HK-2 (cell line): ENCODE measurements at regions not wholly inside any gene's neighbourhood (a gene's known extent, or its start where the extent isn't known, plus 50 kb on each side); places are given as distances from the start of the nearest gene placed in this dataset.
"Not testable (repeated sequence)": the region's sequence is repeated elsewhere in the genome, so short reads cannot be mapped to it uniquely, and the experiment has no call there.

ENCODE experiments used
- DNase-seq: peaks from one replicate; pipeline ENCODE4 v3.0.0-alpha.2; 2018; ENCODE audit not compliant: unreplicated experiment

DNA sequence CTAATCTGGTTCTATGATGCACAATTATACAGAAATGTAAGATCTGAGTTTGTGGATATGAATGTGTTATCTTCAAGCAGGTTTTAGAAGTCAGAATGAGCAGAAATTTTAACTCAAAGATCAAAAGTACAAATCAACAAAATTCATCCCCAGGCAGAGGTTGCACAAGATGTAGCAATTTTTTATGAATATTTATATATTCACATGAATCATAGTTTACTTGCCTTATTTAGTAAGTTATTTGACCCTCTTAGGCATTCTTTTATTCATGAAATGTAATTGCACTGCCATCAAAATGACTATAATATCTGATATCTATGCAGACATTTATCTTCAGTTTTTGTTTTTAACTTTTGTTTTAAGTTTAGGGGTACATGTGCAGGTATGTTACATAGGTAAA lies 103.1 kb upstream of the DAZL start:
- DNase-seq, result no peak

DNA sequence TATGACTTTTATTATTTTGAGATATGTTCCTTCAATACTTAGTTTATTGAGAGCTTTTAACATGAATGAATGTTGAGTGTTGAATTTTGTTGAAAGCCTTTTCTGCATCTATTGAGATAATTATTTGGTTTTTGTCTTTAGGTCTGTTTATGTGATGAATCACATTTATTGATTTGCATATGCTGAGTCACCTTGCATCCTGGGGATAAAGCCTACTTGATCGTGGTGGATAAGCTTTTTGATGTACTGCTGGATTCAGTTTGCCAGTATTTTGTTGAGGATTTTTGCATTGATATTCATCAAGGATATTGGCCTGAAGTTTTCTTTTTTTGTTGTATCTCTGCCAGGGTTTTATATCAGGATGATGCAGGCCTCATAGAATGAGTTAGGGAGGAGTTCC lies 106.5 kb upstream of the DAZL start:
- not testable (repeated sequence) for DNase-seq

DNA sequence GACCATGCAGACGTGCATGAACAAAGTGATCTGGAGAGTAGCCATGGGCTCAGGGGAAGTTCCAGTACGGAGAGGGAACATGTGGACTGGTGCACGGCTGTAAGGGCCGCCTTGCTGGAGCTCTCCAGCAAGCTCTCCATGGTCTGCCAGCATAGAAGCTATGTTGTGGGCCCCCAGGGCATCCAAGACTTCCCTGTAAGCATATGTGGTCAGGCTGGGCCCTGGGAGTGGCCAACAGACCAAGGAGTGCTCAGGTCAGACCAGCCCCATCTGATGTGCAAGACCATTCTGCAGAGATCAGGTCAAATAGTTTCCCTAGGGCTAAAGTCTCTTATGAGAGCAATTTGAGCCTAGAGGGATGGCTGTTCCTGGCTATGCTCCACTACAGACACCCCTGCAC lies 110.1 kb upstream of the DAZL start:
- DNase-seq, result no peak

DNA sequence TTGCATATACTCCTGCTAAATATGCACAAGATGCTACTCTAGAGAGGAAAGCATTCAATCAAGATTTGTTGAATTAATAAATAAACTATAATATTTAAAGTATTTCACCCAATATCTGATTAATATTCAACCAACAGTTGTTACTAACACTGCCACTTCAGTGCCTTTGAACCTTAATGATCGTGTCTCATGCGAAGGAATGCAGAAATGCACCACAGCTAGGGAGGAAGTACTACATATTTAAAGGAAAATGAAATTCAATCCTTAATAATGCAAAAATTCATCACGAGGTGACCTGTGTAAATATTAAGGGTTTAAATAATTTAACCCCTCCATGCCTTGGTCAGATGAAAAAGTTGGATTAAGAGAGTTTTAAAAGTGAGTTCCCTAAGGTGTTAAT lies 114.2 kb upstream of the DAZL start:
- DNase-seq, result no peak

DNA sequence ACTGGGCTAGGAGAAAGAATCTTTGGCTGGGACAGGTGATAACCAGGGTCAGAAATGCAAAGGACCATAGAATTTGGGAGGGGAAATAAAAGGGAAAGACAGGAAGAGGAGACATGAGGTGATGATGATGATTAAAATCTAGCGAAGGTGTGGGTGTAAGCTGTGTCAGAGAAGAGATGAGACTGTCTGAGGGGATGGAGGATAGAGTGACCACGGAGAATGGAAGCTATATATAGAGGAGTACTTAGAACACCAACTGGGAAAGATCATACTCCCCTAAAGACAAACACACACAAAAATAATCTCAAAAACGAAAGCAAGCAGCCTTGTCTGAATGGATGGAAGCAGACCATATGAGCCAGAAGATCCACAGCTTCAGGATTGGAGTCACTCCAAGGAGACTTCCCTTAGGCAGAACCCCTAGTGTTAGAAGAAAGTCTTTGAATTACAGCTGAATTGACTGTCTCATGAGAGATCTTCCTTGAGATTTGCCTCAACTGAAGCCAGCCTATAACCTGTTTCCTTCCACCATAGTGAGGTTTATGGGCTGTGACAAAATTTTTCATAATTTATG lies 115.2 kb upstream of the DAZL start:
- DNase-seq, result no peak

DNA sequence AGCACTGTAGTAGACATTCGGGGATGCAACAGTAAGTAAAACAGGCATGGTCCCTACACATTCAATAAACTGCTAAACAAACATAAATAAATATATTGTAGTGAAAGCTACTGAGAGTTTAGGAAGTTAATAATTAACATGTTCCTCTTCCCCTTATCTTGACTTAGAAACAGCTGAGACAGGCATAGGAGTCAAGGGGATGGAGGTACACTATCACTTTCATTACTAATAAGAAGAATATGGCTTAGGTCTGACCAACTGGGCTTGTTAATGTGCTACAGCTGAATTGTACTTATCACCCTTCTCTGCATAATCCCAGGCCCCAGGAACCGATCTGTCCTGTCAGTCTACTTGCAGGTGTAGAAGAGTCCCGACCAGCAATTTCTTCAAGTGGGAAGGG lies 116.3 kb upstream of the DAZL start:
- DNase-seq, result no peak

DNA sequence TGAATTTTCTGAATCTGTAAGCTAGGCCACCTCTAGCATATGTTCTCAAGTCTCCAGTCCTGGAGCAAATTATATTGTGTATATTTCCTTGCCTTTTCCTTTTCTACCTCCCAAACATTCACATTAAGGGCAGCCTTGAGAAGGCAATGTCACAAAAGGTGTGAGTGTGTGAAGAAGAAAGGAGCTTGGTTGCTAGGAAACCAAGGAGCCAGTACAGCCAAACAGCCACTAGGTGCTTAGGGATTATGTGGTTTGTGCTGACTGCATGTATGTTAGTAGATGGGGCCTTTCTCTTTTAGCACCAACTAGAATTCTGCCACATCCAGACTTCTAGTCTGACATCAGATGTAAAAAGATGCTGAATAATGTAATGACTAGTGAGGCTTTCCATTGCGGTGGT lies 118.8 kb upstream of the DAZL start:
- no peak for DNase-seq

DNA sequence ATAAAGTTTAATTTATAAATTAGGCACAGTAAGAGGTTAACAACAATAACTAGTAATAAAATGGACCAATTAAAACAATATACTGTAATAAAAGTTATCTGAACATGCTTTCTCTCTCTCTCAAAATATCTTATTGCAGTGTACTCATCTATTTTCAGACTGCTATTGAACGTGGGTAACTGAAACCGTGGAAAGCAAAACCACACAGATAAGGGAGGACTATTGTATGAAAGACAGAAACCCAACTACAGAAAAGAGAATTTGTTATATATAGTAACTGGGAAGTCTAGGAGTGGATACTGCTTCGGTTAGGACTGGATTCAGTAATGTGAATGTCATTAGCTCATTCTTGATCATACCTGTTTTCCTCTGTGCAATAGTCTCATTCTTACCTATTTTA lies 119.3 kb upstream of the DAZL start:
- no peak for DNase-seq

DNA sequence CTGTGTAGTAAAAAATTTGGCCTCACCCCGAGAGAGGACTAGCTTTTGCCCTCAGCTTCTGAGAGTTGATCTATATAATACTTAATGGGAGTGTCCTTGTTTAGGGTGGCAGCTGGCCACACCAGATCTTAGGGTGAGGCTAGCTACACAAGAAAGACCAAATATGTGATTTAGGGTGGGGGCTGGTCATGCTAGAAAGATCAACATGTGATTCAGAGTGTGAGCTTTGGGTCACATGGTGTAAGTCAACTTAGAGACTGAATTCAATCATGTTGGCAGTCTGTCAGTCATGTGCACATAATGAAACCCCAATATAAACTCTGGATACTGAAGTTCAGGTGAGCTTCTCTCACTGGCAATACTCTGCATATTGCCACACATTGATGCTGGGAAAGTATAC lies 120.7 kb upstream of the DAZL start:
- DNase-seq, result no peak

DNA sequence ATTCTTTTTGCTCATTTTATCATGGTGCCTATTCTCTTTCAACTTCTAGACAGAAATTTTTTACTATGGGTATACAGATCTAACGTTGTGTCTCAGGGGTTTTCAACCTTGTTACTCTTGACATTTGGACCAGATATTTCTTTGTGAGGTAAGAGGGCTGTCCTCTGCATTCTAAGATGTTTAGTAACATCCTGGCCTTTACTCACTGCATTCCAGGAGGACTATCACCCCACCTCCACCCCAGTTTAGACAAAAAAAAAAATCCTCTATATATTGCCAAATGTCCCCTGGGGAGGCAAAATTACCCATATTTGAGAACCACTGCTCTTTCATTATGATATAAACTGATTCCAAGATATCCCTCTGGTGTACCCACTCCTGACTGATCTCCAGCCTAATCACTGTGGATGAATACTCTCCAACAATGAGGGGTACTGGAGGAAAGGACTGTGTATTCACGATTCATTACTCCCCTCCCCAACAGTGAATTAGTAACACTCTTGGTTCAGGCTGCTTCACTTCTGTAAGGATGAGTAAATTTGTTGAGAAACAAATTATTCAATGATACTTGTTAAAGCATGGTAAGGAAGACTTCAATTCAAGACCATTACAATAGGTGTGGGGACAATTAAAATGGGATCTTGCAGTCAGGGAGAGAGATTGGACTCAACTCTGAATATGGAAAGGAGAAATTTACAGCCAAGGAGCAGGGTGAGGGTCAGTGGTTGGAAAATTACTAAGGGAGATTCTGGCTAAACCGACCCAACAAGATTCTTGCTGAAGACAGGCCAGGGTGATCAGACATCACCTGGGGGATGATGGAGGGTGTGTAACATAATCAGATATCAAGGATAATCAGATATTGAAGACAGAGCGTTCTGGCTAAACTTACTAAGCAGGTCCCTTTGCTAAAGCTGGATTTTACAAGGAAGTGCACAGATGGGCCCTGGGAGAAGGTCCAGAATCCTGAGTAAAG lies 123.8 kb upstream of the DAZL start:
- DNase-seq, result no peak

DNA sequence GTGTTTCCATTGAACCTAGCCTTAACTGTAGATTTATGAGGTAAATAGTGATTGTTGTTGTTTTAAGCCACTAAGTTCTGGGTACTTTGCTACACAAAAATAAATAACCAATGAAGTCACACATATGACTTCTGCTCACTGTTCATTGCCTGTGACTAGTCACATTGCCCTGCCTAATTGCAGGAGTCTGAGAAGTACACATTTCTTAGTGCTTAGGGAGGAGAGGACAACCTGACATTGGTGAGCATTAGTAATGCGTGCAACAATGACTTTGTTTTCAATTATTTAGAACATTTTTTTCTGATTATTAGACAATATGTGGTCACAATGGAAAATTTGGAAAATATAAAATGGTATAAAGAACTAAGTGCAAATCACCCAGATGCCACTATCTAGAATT lies 133.2 kb upstream of the DAZL start:
- DNase-seq, result no peak

DNA sequence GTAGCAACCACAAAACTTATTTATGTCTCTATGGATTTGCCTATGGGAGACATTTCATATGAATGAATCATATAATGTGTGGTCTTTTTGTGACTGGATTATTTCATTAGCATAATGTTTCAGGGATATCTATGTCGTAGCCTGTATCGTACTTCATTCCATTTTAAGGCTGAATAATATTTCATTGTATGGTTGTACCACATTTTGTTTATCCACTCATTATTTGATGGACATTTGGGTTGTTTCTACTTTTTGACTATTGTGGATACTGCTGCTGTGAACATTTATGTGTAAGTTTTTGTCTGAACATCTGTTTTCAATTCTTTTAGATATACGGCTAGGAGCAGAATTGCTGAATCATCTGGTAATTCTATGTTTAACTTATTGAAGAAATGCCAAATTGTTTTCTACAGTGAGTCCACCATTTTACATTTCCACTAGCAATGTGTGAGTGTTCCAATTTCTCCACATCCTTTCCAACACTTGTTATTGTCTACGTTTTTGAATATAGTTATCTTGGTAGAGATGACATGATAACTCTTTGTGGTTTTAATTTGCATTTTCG lies 134.4 kb upstream of the DAZL start:
- no peak for DNase-seq

DNA sequence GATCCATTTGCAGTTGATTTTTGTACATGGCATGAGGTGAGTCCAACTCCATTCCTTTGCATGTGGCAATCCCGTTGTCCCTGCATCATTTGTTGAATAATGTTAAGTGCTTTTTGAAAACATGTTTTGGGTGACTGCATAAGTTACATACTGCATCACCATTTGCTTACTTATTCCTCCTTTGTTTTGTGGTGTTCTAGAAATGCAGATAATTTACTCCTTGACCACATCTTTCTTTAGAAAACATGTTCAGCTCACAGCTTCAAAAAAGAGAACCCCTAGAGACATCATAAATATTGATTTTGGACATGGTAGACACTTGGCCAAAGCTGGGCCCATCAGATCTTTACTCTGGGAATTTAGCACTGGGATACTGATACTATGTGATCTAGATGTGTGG lies 135.3 kb upstream of the DAZL start:
- no peak for DNase-seq

DNA sequence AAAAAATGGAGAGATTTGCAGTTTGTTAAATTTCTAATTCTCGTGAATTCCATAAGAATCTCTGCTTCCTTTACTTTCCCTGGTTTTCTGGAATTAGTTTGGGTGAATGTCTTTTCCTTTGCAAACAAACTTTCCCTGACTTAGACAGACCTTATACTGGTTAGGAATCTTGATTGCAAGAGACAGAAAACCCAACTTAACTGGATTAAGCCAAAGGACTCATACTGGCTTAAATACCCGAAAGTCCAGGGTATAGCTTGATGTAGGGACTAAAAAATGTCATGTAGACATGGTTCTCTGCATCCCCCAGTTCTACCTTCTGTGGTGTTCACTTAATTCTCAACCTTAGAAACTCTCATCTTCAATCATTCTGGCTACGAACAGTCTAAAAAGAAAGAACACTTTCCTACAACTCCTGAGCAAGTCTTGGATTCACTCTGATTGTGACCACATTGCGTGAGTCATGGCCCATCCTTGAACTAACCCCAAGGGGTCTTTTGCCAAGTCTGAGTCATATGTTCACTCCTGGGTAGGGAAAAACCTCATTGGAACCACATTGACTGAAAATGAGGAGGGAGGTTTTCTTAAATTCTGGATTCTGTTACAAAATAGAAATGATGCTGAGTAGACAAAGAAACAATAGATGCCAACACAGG lies 136.0 kb upstream of the DAZL start:
- DNase-seq, result no peak

DNA sequence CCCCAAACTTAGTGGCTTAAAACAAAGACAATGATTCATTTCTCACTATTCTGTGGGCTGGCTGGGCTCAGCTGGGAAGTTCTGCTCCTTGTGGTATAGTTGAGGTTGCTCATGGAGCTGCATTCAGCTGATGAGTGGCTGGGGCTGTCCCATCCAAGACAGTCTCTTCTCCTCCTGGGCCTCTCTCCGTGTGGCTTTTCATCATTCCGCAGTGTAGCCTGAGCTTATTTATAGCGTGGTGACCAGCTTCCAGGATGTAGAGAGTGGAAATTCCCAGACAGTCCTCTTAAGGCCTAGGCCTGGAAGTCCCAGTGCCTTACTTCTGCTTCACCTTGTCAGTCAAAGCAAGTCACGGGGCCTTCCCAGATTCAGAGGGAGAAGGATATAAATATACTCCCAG lies 136.7 kb upstream of the DAZL start:
- DNase-seq, result no peak

DNA sequence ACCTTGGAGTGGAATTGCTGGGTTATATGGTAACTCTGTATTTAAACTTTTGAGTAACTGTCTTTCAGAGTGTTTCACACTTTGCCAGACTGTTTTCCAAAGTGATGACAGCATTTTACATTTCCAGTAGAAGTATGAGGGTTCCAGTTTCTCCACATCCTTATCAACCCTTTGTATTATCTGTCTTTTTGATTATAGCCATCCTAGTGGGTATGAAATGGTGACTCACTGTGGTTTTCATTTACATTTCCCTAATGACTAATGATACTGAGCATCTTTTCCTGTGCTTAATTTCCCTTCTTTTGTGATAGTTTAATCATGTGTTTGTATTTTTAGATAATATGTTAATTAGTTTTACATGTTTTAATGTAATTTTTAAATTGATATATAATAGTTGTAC lies 138.1 kb upstream of the DAZL start:
- DNase-seq, result no peak

DNA sequence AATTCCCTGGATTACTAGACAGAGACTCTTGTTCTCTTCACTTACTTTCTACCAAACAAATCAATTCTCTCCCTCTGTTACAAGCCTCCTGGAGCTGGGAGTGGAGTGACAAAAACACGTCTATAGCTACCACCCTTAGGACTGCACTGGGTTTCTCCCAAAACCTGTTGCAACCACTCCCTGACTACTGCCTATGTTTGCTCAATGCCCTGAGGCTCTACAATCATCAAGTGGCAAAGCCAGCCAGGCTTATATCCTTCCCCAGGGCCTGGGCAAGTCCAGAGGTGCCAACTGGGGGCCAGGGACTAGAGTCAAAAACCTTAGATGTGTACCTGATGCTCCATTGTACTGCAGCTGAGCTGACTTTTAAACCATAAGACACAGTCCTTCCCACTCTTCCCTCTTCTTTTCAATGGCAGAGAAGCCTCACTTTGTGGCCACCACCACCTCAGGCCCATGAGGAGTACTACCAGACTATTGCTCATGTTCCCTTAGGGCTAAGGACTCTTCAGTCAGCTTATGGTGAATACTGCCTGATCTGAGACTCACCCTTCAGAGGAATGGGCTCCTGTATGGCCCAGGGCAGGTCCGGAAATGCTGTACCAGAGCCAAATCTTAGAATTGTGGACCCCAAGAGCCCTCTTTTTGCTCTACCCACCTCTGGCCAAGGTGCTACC lies 125.4 kb upstream of the PLCL2 start:
- DNase-seq, result no peak

DNA sequence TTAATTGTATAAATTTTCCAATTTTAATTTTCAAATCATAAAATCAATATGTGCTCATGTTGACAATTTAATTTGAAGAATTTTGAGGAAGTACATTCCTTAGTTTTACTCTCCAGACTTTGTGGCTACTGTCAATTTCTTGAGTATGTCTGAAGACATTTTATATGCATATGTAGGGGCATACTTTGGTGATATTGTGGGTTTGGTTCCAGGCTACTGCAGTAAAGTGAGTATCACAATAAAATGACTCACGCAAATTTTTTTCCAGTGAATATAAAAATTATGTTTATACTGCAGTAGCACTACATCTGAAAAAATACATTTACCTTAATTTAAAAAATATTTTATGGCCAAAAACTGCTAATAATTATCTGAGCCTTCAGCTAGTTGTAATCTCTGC lies 123.2 kb upstream of the PLCL2 start:
- DNase-seq, result no peak

DNA sequence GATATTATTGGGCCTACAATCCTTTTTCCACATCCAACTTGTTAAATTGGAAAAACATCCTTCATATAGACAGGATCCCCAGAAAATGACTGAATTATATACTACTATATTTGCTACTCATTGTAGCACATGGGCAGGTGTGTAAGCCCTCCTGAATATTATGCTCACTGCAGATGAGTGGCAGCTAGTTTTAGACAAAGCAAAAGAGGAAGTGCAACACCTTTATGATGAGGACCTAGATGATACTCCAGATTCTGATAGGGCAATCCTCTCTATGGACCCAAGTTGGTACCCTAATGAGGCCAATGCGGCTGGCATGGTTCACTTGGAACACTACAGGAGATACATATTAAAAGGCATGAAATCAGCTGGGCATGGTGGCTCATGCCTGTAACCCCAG lies 119.1 kb upstream of the PLCL2 start:
- no peak for DNase-seq

DNA sequence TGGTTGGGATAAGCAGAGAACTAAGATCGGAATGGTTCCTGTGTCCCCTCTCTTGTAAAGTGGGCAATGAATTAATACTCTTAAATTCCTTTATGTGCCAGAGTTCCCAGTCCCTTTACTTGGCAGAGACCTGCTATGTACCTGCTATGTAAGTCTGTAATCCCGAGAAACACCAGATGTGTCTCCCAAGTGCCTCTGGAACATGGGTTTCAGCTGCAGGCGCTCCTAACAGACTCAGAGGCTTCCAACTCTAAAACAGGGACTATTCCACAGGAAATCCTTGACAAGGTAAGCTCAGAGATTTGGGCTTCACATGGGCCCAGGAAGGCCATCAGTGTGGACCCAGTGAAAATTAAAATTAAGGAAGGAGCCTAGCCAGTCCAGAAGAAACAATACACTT lies 117.7 kb upstream of the PLCL2 start:
- no peak for DNase-seq

DNA sequence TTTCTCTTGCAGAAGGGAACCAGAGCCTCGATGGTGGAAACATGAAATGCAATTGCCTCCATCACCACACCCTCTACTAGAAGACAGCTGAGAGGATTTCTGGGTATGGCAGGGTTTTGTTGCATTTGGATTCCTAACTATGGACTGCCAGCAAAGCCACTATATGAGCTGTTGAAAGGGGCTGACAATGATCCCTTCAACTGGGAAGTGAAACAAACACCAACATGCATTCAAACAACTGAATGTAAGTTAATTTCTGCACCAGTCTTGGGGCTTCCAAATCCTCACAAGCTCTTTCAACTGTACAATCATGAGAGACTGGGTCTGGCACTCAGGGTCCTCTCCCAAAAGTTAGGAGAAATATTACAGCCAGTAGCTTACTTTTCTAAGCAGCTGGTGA lies 116.7 kb upstream of the PLCL2 start:
- no peak for DNase-seq

DNA sequence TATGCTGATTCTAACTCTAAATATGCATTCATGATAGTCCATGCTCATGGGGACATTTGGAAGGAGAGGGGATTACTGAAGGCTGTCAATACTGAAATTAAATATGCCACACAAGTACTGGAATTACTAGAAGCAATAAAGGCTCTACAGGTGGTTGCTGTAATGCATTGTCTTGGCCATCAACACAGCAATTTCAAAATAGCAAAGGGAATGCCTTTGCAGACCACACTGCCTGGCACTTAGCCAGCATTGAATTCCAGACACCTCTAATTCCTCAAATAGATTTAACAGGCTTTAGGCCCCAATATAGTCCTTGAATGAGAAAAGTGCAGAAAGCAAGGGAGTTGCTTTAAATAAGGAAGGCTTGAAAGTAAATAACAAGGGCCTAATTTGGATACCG lies 115.8 kb upstream of the PLCL2 start:
- DNase-seq, result no peak
